ENCODE measurements at regions not wholly inside any gene's neighbourhood (a gene's known extent, or its start where the extent isn't known, plus 50 kb on each side); places are given as distances from the start of the nearest gene placed in this dataset.

GRCh38 chr6:14353281-14353680 lies 235.7 kb downstream of the CD83 start (continued):
- no peak for TF ChIP-seq ZBTB26 (tag by site-specific recombination; optimal IDR thresholded peaks at IDR 0.05)
- TF ChIP-seq ZBTB1 (tag by site-specific recombination; IDR thresholded peaks at IDR 0.05) = no peak
- no peak for TF ChIP-seq ZNF433 (tag by site-specific recombination; IDR thresholded peaks at IDR 0.05; ENCODE audit: low read depth)
- TF ChIP-seq ZNF280D (tag by site-specific recombination; IDR thresholded peaks at IDR 0.05) = no peak
- no peak for TF ChIP-seq ZNF112 (tag by site-specific recombination; IDR thresholded peaks at IDR 0.05)
- TF ChIP-seq KLF9 (tag by site-specific recombination; IDR thresholded peaks at IDR 0.05; ENCODE audit: low read depth) = no peak
- TF ChIP-seq ZNF274 (IDR thresholded peaks at IDR 0.05; ENCODE audit: low read length) = no peak
- TF ChIP-seq ZNF274 (tag by site-specific recombination; IDR thresholded peaks at IDR 0.05; ENCODE audit: borderline replicate concordance) = no peak
- no peak for TF ChIP-seq ZSCAN16 (tag by site-specific recombination; IDR thresholded peaks at IDR 0.05)

GRCh38 chr6:14353798-14354197 lies 236.2 kb downstream of the CD83 start:
- H3K4me3 ChIP-seq (ENCODE audit: low read depth, low read length) = no peak overlapping the region
- ChIA-PET CTCF (no interaction called here), POLR2A (no interaction called here)
- H3K4me1 ChIP-seq (ENCODE audit: control insufficient read depth, insufficient read depth, low read length) = peaks cover 3% of the 10 kb centered on the region
- no peaks in the 10 kb centered on the region for H3K9me3 ChIP-seq (ENCODE audit: control insufficient read depth, insufficient read depth, low read depth, low read length)
- no peak overlapping the region for H3K27ac ChIP-seq (ENCODE audit: extremely low read depth, low read depth, low read length)
- no peak for TF ChIP-seq AEBP2 (tag by site-specific recombination; IDR thresholded peaks at IDR 0.05; ENCODE audit: borderline replicate concordance)
- TF ChIP-seq ZNF571 (tag by site-specific recombination; IDR thresholded peaks at IDR 0.05) = no peak
- no peak for TF ChIP-seq ZBTB1 (tag by site-specific recombination; IDR thresholded peaks at IDR 0.05)
- no peak for TF ChIP-seq ZNF366 (tag by site-specific recombination; conservative IDR thresholded peaks at IDR 0.05)
- no peak for TF ChIP-seq ZBTB44 (tag by site-specific recombination; IDR thresholded peaks at IDR 0.05)
- no peak for TF ChIP-seq OVOL3 (tag by site-specific recombination; IDR thresholded peaks at IDR 0.05)
- TF ChIP-seq ZNF555 (tag by site-specific recombination; conservative IDR thresholded peaks at IDR 0.05) = no peak
- no peak for TF ChIP-seq KLF1 (tag by site-specific recombination; IDR thresholded peaks at IDR 0.05)
- TF ChIP-seq ZSCAN30 (tag by site-specific recombination; IDR thresholded peaks at IDR 0.05) = no peak
- TF ChIP-seq ZNF560 (tag by site-specific recombination; IDR thresholded peaks at IDR 0.05; ENCODE audit: borderline replicate concordance) = no peak
- no peak for TF ChIP-seq BCL11B (tag by site-specific recombination; IDR thresholded peaks at IDR 0.05; ENCODE audit: low read depth)
- TF ChIP-seq TCF7L2 (IDR thresholded peaks at IDR 0.05; ENCODE audit: borderline replicate concordance, low read depth, low read length) = no peak
- H3K36me3 ChIP-seq (ENCODE audit: control insufficient read depth in 2 of 2, insufficient read depth in 1 of 2, low read length in 2 of 2) = no peaks in the 10 kb centered on the region
